ENCODE measurements at regions not wholly inside any gene's neighbourhood (a gene's known extent, or its start where the extent isn't known, plus 50 kb on each side); places are given as distances from the start of the nearest gene placed in this dataset.

- Histone ChIP-seq H3K36me3 (replicated peaks; ENCODE audit: insufficient read depth, low read length) (no peaks in the 10 kb centered on the region), H3K9me2 (replicated peaks; ENCODE audit: insufficient read depth, low read length) (no peaks in the 10 kb centered on the region), H3K27ac (ENCODE audit: low read length) (no peak overlapping the region), H3K4me3 (ENCODE audit: low read length) (no peak overlapping the region), H3K27me3 (replicated peaks; ENCODE audit: insufficient read depth, low read length) (no peaks in the 10 kb centered on the region), H4K20me1 (ENCODE audit: insufficient read depth, low read length) (no peaks in the 10 kb centered on the region), H3K9me3 (replicated peaks; ENCODE audit: insufficient read depth, low read length) (no peaks in the 10 kb centered on the region), H3F3A (ENCODE audit: insufficient read depth, low read length) (no peaks in the 10 kb centered on the region), H3K4me1 (ENCODE audit: low read length) (no peaks in the 10 kb centered on the region), H2AFZ (ENCODE audit: low read length) (no peak overlapping the region), H3K9ac (ENCODE audit: low read length) (no peak overlapping the region), H3K79me2 (ENCODE audit: low read length) (no peaks in the 10 kb centered on the region), H3K4me2 (ENCODE audit: low read depth, low read length) (no peak overlapping the region)
- no peak for DNase-seq
- no peak for TF ChIP-seq EZH2phosphoT487 (IDR thresholded peaks at IDR 0.05; ENCODE audit: low read length)
- TF ChIP-seq, protein P1, sequence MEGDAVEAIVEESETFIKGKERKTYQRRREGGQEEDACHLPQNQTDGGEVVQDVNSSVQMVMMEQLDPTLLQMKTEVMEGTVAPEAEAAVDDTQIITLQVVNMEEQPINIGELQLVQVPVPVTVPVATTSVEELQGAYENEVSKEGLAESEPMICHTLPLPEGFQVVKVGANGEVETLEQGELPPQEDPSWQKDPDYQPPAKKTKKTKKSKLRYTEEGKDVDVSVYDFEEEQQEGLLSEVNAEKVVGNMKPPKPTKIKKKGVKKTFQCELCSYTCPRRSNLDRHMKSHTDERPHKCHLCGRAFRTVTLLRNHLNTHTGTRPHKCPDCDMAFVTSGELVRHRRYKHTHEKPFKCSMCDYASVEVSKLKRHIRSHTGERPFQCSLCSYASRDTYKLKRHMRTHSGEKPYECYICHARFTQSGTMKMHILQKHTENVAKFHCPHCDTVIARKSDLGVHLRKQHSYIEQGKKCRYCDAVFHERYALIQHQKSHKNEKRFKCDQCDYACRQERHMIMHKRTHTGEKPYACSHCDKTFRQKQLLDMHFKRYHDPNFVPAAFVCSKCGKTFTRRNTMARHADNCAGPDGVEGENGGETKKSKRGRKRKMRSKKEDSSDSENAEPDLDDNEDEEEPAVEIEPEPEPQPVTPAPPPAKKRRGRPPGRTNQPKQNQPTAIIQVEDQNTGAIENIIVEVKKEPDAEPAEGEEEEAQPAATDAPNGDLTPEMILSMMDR (IDR thresholded peaks at IDR 0.05; ENCODE audit: low read length), result no peak
Observed at GRCh38 chr2:180739070-180739469, 241.3 kb upstream of the UBE2E3 start.

- no peak for DNase-seq
- no peaks in the 10 kb centered on the region for H3K79me2 ChIP-seq (ENCODE audit: low read length)
- no peaks in the 10 kb centered on the region for H3F3A ChIP-seq (ENCODE audit: insufficient read depth, low read length)
- no peak overlapping the region for H3K9ac ChIP-seq (ENCODE audit: low read length)
- no peaks in the 10 kb centered on the region for H4K20me1 ChIP-seq (ENCODE audit: insufficient read depth, low read length)
- no peak overlapping the region for H2AFZ ChIP-seq (ENCODE audit: low read length)
- H3K36me3 ChIP-seq (replicated peaks; ENCODE audit: insufficient read depth, low read length), result no peaks in the 10 kb centered on the region
- no peaks in the 10 kb centered on the region for H3K9me3 ChIP-seq (replicated peaks; ENCODE audit: insufficient read depth, low read length)
- no peak overlapping the region for H3K4me2 ChIP-seq (ENCODE audit: low read depth, low read length)
- H3K9me2 ChIP-seq (replicated peaks; ENCODE audit: insufficient read depth, low read length), result no peaks in the 10 kb centered on the region
- H3K27me3 ChIP-seq (replicated peaks; ENCODE audit: insufficient read depth, low read length), result no peaks in the 10 kb centered on the region
- no peaks in the 10 kb centered on the region for H3K4me1 ChIP-seq (ENCODE audit: low read length)
- no peak overlapping the region for H3K27ac ChIP-seq (ENCODE audit: low read length)
- TF ChIP-seq EZH2 (optimal IDR thresholded peaks at IDR 0.05; ENCODE audit: low read depth, low read length) (no peak), EZH2phosphoT487 (IDR thresholded peaks at IDR 0.05; ENCODE audit: low read length) (no peak)
- TF ChIP-seq, protein P1 (IDR thresholded peaks at IDR 0.05; ENCODE audit: low read length), result no peak
- no peak overlapping the region for H3K4me3 ChIP-seq (ENCODE audit: low read length)
Observed at GRCh38 chr2:180735799-180736198, 244.6 kb upstream of the UBE2E3 start.

DNA sequence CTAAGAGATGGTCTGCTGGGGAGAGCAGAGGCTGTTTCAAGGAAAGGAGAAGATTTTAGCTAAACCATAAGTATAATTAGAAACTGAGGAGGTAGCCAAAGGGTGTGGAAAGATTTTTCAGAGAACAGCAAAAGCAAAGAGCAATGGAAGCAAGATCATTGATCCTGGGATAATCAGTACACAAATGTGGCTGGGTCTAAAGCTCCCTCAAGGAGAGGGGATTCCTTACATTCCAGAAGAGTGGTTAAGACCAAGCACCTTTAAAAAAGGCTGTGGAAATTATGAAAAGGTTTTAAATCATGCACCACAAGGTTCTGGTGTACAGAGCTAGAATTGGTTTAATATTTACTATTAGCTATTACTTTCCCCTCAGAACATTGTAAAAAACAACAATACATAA lies 246.0 kb upstream of the UBE2E3 start:
- H2AFZ ChIP-seq (ENCODE audit: low read length), result no peak overlapping the region
- no peaks in the 10 kb centered on the region for H3K9me3 ChIP-seq (replicated peaks; ENCODE audit: insufficient read depth, low read length)
- no peaks in the 10 kb centered on the region for H3K36me3 ChIP-seq (replicated peaks; ENCODE audit: insufficient read depth, low read length)
- TF ChIP-seq, protein P1 (IDR thresholded peaks at IDR 0.05; ENCODE audit: low read length), result no peak
- TF ChIP-seq EZH2phosphoT487 (IDR thresholded peaks at IDR 0.05; ENCODE audit: low read length) (no peak), EZH2 (optimal IDR thresholded peaks at IDR 0.05; ENCODE audit: low read depth, low read length) (no peak)
- H3K9ac ChIP-seq (ENCODE audit: low read length), result no peak overlapping the region
- no peak for DNase-seq
- no peaks in the 10 kb centered on the region for H3K9me2 ChIP-seq (replicated peaks; ENCODE audit: insufficient read depth, low read length)
- H3K79me2 ChIP-seq (ENCODE audit: low read length), result no peaks in the 10 kb centered on the region
- no peak overlapping the region for H3K4me3 ChIP-seq (ENCODE audit: low read length)
- no peaks in the 10 kb centered on the region for H4K20me1 ChIP-seq (ENCODE audit: insufficient read depth, low read length)
- H3K27ac ChIP-seq (ENCODE audit: low read length), result no peak overlapping the region
- H3F3A ChIP-seq (ENCODE audit: insufficient read depth, low read length), result no peaks in the 10 kb centered on the region
- no peak overlapping the region for H3K4me2 ChIP-seq (ENCODE audit: low read depth, low read length)
- no peaks in the 10 kb centered on the region for H3K27me3 ChIP-seq (replicated peaks; ENCODE audit: insufficient read depth, low read length)
- no peaks in the 10 kb centered on the region for H3K4me1 ChIP-seq (ENCODE audit: low read length)
